ENCODE measurements at regions not wholly inside any gene's neighbourhood (a gene's known extent, or its start where the extent isn't known, plus 50 kb on each side); places are given as distances from the start of the nearest gene placed in this dataset.

GRCh38 chr21:27649762-27650161, 682.9 kb upstream of the ADAMTS5 start:
- no peak overlapping the region for H3K9ac ChIP-seq (ENCODE audit: insufficient read depth in 1 of 2, low read length in 2 of 2)
- 84 to 85% methylated on average over 3 of the region's 3 CpGs for WGBS, 2 donors
- no peak overlapping the region for H3K27ac ChIP-seq (ENCODE audit: low read depth in 1 of 2, low read length in 1 of 2)
- H3K4me1 ChIP-seq (ENCODE audit: control insufficient read depth in 5 of 5, insufficient read depth in 5 of 5, low read length in 5 of 5) = peaks cover 0 to 2% (median 0%) of the 10 kb centered on the region in 5 donors
- no peak overlapping the region for H3K4me3 ChIP-seq
- H3K9me3 ChIP-seq (ENCODE audit: control insufficient read depth in 4 of 4, insufficient read depth in 3 of 4, low read length in 3 of 4) = no peaks in the 10 kb centered on the region
- no peaks in the 10 kb centered on the region for H3K36me3 ChIP-seq (ENCODE audit: control insufficient read depth in 4 of 4, insufficient read depth in 4 of 4, low read length in 4 of 4)
- ATAC-seq (ENCODE audit: insufficient read depth, low FRiP score) = no peak
- no peak for DNase-seq
- H3K27me3 ChIP-seq (ENCODE audit: control insufficient read depth in 3 of 3, insufficient read depth in 3 of 3, low read length in 2 of 3) = no peaks in the 10 kb centered on the region
- TF ChIP-seq CTCF (IDR thresholded peaks at IDR 0.05; ENCODE audit: control extremely low read depth, extremely low read depth) = no peak

GRCh38 chr21:27649323-27649722, 682.4 kb upstream of the ADAMTS5 start:
- no peak overlapping the region for H3K27ac ChIP-seq (ENCODE audit: low read depth in 1 of 2, low read length in 1 of 2)
- 79 to 87% methylated on average over 4 of the region's 4 CpGs for WGBS, 2 donors
- peaks cover 0 to 2% (median 0%) of the 10 kb centered on the region in 5 donors for H3K4me1 ChIP-seq (ENCODE audit: control insufficient read depth in 5 of 5, insufficient read depth in 5 of 5, low read length in 5 of 5)
- no peaks in the 10 kb centered on the region for H3K9me3 ChIP-seq (ENCODE audit: control insufficient read depth in 4 of 4, insufficient read depth in 3 of 4, low read length in 3 of 4)
- no peak overlapping the region for H3K9ac ChIP-seq (ENCODE audit: insufficient read depth in 1 of 2, low read length in 2 of 2)
- no peaks in the 10 kb centered on the region for H3K27me3 ChIP-seq (ENCODE audit: control insufficient read depth in 3 of 3, insufficient read depth in 3 of 3, low read length in 2 of 3)
- no peaks in the 10 kb centered on the region for H3K36me3 ChIP-seq (ENCODE audit: control insufficient read depth in 4 of 4, insufficient read depth in 4 of 4, low read length in 4 of 4)
- H3K4me3 ChIP-seq = no peak overlapping the region
- DNase-seq (no peak), ATAC-seq (ENCODE audit: insufficient read depth, low FRiP score) (no peak)
- TF ChIP-seq CTCF (IDR thresholded peaks at IDR 0.05; ENCODE audit: control extremely low read depth, extremely low read depth) = no peak

GRCh38 chr21:27648560-27648959, 681.7 kb upstream of the ADAMTS5 start:
- Histone ChIP-seq H3K27me3 (ENCODE audit: control insufficient read depth in 3 of 3, insufficient read depth in 3 of 3, low read length in 2 of 3) (no peaks in the 10 kb centered on the region), H3K4me1 (ENCODE audit: control insufficient read depth in 5 of 5, insufficient read depth in 5 of 5, low read length in 5 of 5) (peaks cover 0 to 2% (median 0%) of the 10 kb centered on the region in 5 donors), H3K9me3 (ENCODE audit: control insufficient read depth in 4 of 4, insufficient read depth in 3 of 4, low read length in 3 of 4) (no peaks in the 10 kb centered on the region), H3K27ac (ENCODE audit: low read depth in 1 of 2, low read length in 1 of 2) (no peak overlapping the region), H3K9ac (ENCODE audit: insufficient read depth in 1 of 2, low read length in 2 of 2) (no peak overlapping the region), H3K36me3 (ENCODE audit: control insufficient read depth in 4 of 4, insufficient read depth in 4 of 4, low read length in 4 of 4) (no peaks in the 10 kb centered on the region), H3K4me3 (no peak overlapping the region)
- no peak for DNase-seq
- TF ChIP-seq CTCF (IDR thresholded peaks at IDR 0.05; ENCODE audit: control extremely low read depth, extremely low read depth) = no peak
- WGBS, 2 donors = 88 to 93% methylated on average over 1 of the region's 1 CpG
- ATAC-seq (ENCODE audit: insufficient read depth, low FRiP score) = no peak

GRCh38 chr21:27647921-27648320, 681.0 kb upstream of the ADAMTS5 start:
- H3K27me3 ChIP-seq (ENCODE audit: control insufficient read depth in 3 of 3, insufficient read depth in 3 of 3, low read length in 2 of 3) = no peaks in the 10 kb centered on the region
- no peak for ATAC-seq (ENCODE audit: insufficient read depth, low FRiP score)
- H3K36me3 ChIP-seq (ENCODE audit: control insufficient read depth in 4 of 4, insufficient read depth in 4 of 4, low read length in 4 of 4) = no peaks in the 10 kb centered on the region
- no peak overlapping the region for H3K9ac ChIP-seq (ENCODE audit: insufficient read depth in 1 of 2, low read length in 2 of 2)
- no peak overlapping the region for H3K4me3 ChIP-seq
- H3K9me3 ChIP-seq (ENCODE audit: control insufficient read depth in 4 of 4, insufficient read depth in 3 of 4, low read length in 3 of 4) = no peaks in the 10 kb centered on the region
- no peak for DNase-seq
- 60 to 76% methylated on average over 3 of the region's 3 CpGs for WGBS, 2 donors
- peaks cover 0 to 2% (median 0%) of the 10 kb centered on the region in 5 donors for H3K4me1 ChIP-seq (ENCODE audit: control insufficient read depth in 5 of 5, insufficient read depth in 5 of 5, low read length in 5 of 5)
- no peak overlapping the region for H3K27ac ChIP-seq (ENCODE audit: low read depth in 1 of 2, low read length in 1 of 2)
- TF ChIP-seq CTCF (IDR thresholded peaks at IDR 0.05; ENCODE audit: control extremely low read depth, extremely low read depth) = no peak

Data from lung (tissue), 11 donors.